HG03039 (cell line): ENCODE measurements at regions not wholly inside any gene's neighbourhood (a gene's known extent, or its start where the extent isn't known, plus 50 kb on each side); places are given as distances from the start of the nearest gene placed in this dataset.

ENCODE experiments used
- ATAC-seq: cut with Tn5 transposase; IDR thresholded peaks from one replicate; pipeline ENCODE4 v1.9.1; 2021; ENCODE audit warnings: mild to moderate bottlenecking, moderate library complexity; ENCODE audit not compliant: unreplicated experiment

- no peak for ATAC-seq
Measured at GRCh38 chr18:67926929-67927864, 410.7 kb upstream of the DSEL start.

- no peak for ATAC-seq
Measured at GRCh38 chr18:67924656-67925055, 408.1 kb upstream of the DSEL start.

GRCh38 chr18:67919316-67919715 lies 402.8 kb upstream of the DSEL start:
- ATAC-seq: no peak

- no peak for ATAC-seq
Measured at GRCh38 chr18:67916097-67916496, 399.6 kb upstream of the DSEL start.

- ATAC-seq: no peak
Measured at GRCh38 chr18:67913040-67913439, 396.5 kb upstream of the DSEL start.

GRCh38 chr18:67901573-67901972 lies 385.1 kb upstream of the DSEL start:
- no peak for ATAC-seq

GRCh38 chr18:67896451-67896850 lies 379.9 kb upstream of the DSEL start:
- no peak for ATAC-seq

GRCh38 chr18:67893916-67894315 lies 377.4 kb upstream of the DSEL start:
- no peak for ATAC-seq

- ATAC-seq: no peak
Measured at GRCh38 chr18:67876871-67877270, 360.4 kb upstream of the DSEL start.

GRCh38 chr18:67875944-67876343 lies 359.4 kb upstream of the DSEL start:
- no peak for ATAC-seq

GRCh38 chr18:67875060-67875459 lies 358.5 kb upstream of the DSEL start:
- no peak for ATAC-seq

GRCh38 chr18:67865400-67865799 lies 348.9 kb upstream of the DSEL start:
- ATAC-seq: no peak

- ATAC-seq: no peak
Measured at GRCh38 chr18:67864677-67865340, 348.3 kb upstream of the DSEL start.

- ATAC-seq: no peak
Measured at GRCh38 chr18:67862069-67862468, 345.5 kb upstream of the DSEL start.

GRCh38 chr18:67854340-67854739 lies 337.8 kb upstream of the DSEL start:
- no peak for ATAC-seq

- ATAC-seq: no peak
Measured at GRCh38 chr18:67846422-67847098, 330.0 kb upstream of the DSEL start.

GRCh38 chr18:67845035-67845434 lies 328.5 kb upstream of the DSEL start:
- no peak for ATAC-seq

- ATAC-seq: no peak
Measured at GRCh38 chr18:67840379-67840778, 323.9 kb upstream of the DSEL start.

GRCh38 chr18:67818432-67818831 lies 301.9 kb upstream of the DSEL start:
- ATAC-seq: no peak

GRCh38 chr18:67815280-67815679 lies 298.8 kb upstream of the DSEL start:
- no peak for ATAC-seq

GRCh38 chr18:67813380-67814028 lies 297.0 kb upstream of the DSEL start:
- ATAC-seq: no peak
